Activated CD8-positive, alpha-beta memory T cell treated with anti-CD3 and anti-CD28 coated beads for 36 hours (primary cell): ENCODE measurements at regions not wholly inside any gene's neighbourhood (a gene's known extent, or its start where the extent isn't known, plus 50 kb on each side); places are given as distances from the start of the nearest gene placed in this dataset.

Source experiments
- CTCF ChIA-PET: fragments of 350-600 bp; sonication (Branson Sonifier 250); formaldehyde crosslinking; loops from one replicate; lab custom pipeline; 2021; ENCODE audit warnings: antibody characterized with exemption; lab: Charles Lee
- POLR2A ChIA-PET: fragments of 350-600 bp; sonication (Branson Sonifier 250); formaldehyde crosslinking; loops from one replicate; lab custom pipeline; 2021; ENCODE audit warnings: antibody characterized with exemption; lab: Charles Lee

DNA sequence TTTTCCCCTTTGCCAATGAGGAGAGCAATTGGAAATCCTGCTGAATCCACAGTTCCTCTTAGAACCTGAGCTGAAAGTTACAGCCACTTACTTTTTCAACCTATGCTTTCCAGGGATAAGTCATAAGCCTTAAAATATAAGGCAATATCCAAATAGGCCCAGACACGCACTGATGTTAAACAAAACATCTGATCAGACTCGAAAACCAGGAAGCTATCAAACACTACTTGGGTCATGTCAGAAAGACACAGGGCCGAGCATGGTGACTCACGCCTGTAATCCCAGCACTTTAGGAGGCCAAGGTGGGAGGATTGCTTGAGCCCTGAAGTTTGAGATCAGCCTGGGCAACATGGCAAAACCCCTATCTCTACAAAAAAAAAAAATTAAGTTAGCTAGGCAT, 192.1 kb downstream of the SP3 start:
- CTCF ChIA-PET, result no interaction called here
- POLR2A ChIA-PET, result no interaction called here

- CTCF ChIA-PET, result no interaction called here
- POLR2A ChIA-PET, result no interaction called here
Measured at GRCh38 chr2:173775440-173775839, 189.7 kb downstream of the SP3 start.

DNA sequence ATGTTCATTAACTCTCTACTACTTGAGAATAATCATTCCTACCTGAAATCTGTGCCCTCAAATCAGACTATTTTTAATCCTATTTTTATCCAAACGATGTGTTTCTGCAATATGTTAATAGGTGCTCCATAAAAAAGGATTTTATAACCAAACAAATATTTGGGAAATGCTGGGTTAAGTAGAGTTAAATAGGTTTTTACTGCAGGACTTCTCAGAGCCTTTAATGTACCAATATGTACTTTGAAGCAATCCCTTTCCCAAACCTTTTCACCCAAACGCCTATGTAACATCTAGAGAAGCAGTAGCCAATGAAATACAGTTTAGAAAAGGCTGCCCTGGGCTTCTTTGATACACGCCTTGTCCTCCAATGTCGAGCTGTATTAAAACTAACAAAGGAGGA, 182.5 kb downstream of the SP3 start:
- ChIA-PET POLR2A (no interaction called here), CTCF (no interaction called here)

GRCh38 chr2:173783382-173783781, 181.8 kb downstream of the SP3 start:
- ChIA-PET POLR2A (no interaction called here), CTCF (no interaction called here)

DNA sequence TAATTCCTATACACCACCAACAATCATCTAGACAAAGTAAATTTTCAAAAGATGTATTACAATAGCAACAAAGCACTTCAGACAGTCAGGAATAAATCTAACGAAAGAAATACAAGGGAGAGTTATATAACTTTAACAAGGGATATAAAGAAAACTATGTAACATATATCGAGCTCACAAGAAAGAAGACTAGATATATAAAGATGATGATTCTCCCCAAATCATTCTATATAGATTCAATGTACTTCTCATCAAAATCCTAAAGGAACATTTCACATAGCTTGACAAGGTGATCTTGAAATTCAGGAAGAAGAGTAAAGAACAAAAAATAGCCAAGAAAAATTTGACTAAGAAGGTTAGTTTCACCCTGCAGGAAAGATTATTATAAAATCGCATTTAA, 179.4 kb downstream of the SP3 start:
- POLR2A ChIA-PET, result no interaction called here
- CTCF ChIA-PET, result no interaction called here

- CTCF ChIA-PET, result no interaction called here
- POLR2A ChIA-PET, result no interaction called here
Measured at GRCh38 chr2:173791502-173791901, 173.7 kb downstream of the SP3 start.

DNA sequence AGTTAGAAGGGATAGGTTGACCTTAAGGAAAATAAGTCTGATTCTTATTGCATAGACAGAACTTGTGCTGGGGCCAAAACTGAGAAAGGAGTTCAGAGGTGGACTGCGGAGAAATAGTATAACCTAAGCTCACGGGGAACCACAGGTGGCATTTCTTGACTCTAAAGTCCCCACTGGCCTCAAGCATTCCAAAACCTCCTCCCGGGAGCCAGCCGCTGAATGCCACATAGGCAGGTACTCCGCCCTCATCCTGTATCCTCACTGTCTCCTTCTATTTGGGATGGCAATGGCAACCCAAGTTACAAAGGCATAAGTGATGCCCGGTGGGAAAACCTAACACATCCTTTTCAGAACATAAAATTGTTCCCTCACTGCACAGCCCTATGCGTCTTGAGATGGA, 173.0 kb downstream of the SP3 start:
- POLR2A ChIA-PET, result no interaction called here
- CTCF ChIA-PET, result no interaction called here

DNA sequence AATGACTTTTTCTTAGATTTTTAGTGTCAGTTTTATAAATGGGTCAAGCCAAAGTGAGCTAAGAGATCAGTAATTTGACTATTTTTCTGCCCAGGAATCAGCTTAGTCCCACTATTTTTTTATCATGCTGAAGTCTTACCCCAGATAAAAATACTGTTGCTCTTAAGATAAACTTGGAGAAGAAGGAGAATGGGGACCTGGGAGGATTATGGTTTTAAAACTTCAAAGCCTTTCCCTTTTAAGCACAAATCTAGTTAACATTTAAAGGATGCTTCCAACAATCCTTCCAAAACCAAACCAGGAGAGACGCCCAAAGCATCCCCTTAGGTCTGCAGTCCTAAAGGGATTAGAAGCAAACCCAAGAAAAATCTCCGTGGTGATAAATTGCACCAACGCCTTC, 172.4 kb downstream of the SP3 start:
- POLR2A ChIA-PET, result no interaction called here
- CTCF ChIA-PET, result no interaction called here

GRCh38 chr2:173793709-173794565, 171.2 kb downstream of the SP3 start:
- ChIA-PET POLR2A (no interaction called here), CTCF (no interaction called here)

DNA sequence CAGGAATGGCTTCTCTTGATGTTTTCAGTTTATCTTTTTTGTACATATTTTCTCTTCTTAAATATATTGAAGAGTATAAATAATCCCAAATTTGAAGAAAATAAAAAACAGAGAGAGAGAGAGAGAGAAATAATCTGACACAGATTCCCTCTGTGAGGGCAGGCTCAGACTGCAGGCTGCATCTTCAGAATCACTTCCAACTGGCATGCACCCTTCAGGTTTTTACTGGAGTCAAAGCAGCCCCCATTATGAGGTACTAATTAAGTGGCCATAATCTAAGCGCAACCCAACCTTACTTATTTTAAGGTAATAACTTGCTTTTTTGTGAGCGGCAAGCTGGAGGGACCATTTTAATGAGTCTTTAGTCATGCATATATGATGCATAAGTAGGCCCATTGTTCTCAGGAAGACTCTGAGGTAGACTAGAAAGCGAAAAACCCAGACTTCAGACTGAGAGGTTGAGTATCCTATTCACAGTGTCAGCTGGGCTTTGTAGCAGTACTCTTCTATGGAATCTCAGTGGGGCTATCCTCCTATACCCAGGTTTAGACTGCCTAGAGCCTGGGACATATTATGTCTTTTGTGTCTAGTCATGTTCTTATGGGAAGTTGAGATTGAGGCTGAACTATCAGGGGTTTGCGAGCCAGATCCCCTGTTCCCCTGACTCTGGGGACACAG, 167.4 kb downstream of the SP3 start:
- POLR2A ChIA-PET, result no interaction called here
- CTCF ChIA-PET, result no interaction called here

DNA sequence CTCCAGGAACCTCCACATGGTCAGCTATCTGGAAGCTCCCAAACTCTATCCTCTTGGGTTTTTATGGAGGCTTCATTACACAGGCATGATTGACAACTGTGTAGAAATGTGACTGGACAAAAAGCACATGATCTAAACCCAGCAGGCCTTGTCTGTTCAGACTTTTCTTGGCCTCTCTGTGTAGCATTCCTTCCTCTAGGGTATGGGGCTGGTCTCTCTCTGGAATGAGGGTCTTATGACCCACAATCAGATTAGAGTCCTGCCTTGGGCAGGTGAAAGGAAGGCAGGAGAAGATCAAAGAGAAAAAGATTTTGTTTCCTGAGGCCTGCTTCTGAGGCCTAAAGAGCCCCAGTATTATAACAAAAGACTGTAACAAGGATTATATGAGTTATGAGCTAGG, 162.7 kb downstream of the SP3 start:
- POLR2A ChIA-PET, result no interaction called here
- CTCF ChIA-PET, result no interaction called here

- POLR2A ChIA-PET, result no interaction called here
- CTCF ChIA-PET, result no interaction called here
Measured at GRCh38 chr2:173803449-173803848, 161.7 kb downstream of the SP3 start.

DNA sequence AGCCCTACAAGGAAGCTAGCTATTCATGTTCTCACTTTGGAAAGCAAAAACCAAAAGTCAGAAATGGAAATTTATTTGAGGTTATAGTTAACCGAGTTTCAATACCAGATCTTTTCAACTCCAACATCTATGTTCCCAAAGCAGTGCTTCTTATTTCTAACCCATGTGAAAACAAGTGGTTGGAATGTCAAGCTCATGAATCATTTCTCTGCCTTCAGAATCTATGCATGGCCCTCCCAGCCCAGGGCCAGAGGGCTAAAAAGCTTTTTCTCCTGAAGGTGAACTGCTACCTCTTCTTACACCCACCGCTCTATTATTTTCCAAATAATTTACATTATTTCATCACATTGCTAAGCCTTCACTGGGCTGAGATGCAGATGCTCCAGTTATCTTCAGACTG, 158.4 kb downstream of the SP3 start:
- CTCF ChIA-PET, result no interaction called here
- POLR2A ChIA-PET, result no interaction called here

- POLR2A ChIA-PET, result no interaction called here
- CTCF ChIA-PET, result no interaction called here
Measured at GRCh38 chr2:173808718-173809117, 156.5 kb downstream of the SP3 start.

GRCh38 chr2:173812321-173812720, 152.9 kb downstream of the SP3 start:
- CTCF ChIA-PET, result no interaction called here

GRCh38 chr2:173814306-173814705, 150.9 kb downstream of the SP3 start:
- CTCF ChIA-PET, result no interaction called here
- POLR2A ChIA-PET, result no interaction called here

More at GRCh38 chr2:173812321-173812720, 152.9 kb downstream of the SP3 start:
- POLR2A ChIA-PET, result no interaction called here

DNA sequence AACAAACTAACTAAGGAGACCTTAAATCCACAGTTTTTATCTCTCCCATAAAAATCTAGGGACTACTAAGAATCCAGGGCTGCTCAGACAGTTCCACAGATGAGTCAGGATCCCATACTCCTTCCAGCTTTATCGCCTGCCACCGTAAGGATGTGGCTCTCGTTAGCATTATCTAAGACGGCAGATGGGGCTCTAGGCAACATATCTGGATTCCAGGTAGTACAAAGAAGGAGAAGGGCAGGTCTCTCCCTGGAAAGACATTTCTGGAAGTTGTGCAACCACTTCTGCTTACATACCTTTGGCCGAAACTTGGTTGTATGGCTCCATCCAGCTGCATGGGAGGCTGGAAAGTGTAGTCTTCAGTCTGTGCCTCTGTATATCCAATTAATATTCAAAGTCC, 149.4 kb downstream of the SP3 start:
- ChIA-PET CTCF (no interaction called here), POLR2A (no interaction called here)

- CTCF ChIA-PET, result no interaction called here
- POLR2A ChIA-PET, result no interaction called here
Measured at GRCh38 chr2:173817582-173817981, 147.6 kb downstream of the SP3 start.

DNA sequence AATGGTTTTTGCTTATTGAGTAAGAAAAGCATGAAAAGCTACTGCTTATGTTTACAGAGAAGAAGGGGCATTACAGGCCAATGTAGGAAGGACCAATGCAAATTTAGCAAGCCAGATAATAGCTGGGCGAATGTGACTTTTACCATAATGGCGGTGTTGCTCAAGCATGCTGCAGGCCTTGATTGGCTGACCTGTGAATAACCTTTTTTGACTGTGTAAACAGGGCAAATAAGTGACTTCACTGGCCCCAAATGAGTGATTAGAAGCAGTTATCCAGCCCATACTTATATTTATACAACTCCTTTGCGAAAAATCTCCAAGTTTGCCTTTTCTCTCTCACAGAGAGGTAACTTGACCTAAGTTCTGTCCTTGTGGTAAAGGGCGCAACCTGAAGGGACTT, 146.9 kb downstream of the SP3 start:
- POLR2A ChIA-PET, result no interaction called here
- CTCF ChIA-PET, result no interaction called here

GRCh38 chr2:173819852-173820251, 145.3 kb downstream of the SP3 start:
- POLR2A ChIA-PET, result no interaction called here
- CTCF ChIA-PET, result interaction anchor here (0.8 to 1.5 kb wide), 2 partner anchors 9 to 10 kb away, joined by 4 to 6 read pairs; no protein-coding TSS in a partner anchor

GRCh38 chr2:173821451-173821850, 143.7 kb downstream of the SP3 start:
- CTCF ChIA-PET, result no interaction called here
- POLR2A ChIA-PET, result no interaction called here
